Psoas muscle (tissue), 7 donors: ENCODE measurements at regions not wholly inside any gene's neighbourhood (a gene's known extent, or its start where the extent isn't known, plus 50 kb on each side); places are given as distances from the start of the nearest gene placed in this dataset.

Source experiments
- ATAC-seq, 4 donors: fragments of 200-7000 bp; cut with Tn5 transposase; one replicate each; pipeline ENCODE4 v1.9.1; 2020; ENCODE audit warnings: moderate library complexity in 3 of 4, mild to moderate bottlenecking in 2 of 4
- DNase-seq, 2 donors: peaks; one replicate each; pipeline ENCODE4 v3.0.0-alpha.2; 2020
- H3K27ac ChIP-seq: fragments of 200-600 bp; one replicate; pipeline ENCODE4 v1.8.0; 2022
- H3K27me3 ChIP-seq, 3 donors: fragments of 200-600 bp in 1 of 3; one replicate each; pipeline versions ENCODE4 v1.6.1 to v1.8.0; 2013 to 2022; ENCODE audit warnings: low read length in 2 of 3, mild to moderate bottlenecking in 2 of 3, moderate library complexity in 1 of 3; ENCODE audit not compliant: insufficient read depth in 3 of 3
- H3K36me3 ChIP-seq, 2 donors: fragments of 200-600 bp in 1 of 2; one replicate each; pipeline versions ENCODE4 v1.6.1 to v1.8.0; 2013 to 2022; ENCODE audit warnings: low read depth in 1 of 2, mild to moderate bottlenecking in 1 of 2, moderate library complexity in 1 of 2; ENCODE audit not compliant: insufficient read depth in 1 of 2
- H3K4me1 ChIP-seq: fragments of 200-600 bp; one replicate; pipeline ENCODE4 v1.8.0; 2022
- H3K4me3 ChIP-seq: fragments of 200-600 bp; one replicate; pipeline ENCODE4 v1.8.0; 2022; ENCODE audit warnings: mild to moderate bottlenecking
- H3K9me3 ChIP-seq: fragments of 200-600 bp; one replicate; pipeline ENCODE4 v1.8.0; 2022
- CTCF ChIP-seq: fragments of 200-600 bp; IDR thresholded peaks from one replicate; pipeline ENCODE4 v1.8.0; 2022; ENCODE audit warnings: antibody characterized with exemption
- WGBS, 3 donors: extraction: QIAGEN DNeasy Blood & Tissue Kit; methylation state at CpG; one replicate each; pipeline versions ENCODE4 v1.1.6 to v1.1.7; 2013; 5-methylcytosine and 5-hydroxymethylcytosine counted together
- intact Hi-C, 2 donors: fragments of 100-400 bp; cut with DNase I; formaldehyde crosslinking; loops; one replicate each; pipeline versions ENCODE4 v1.11.0 to v1.14.2; 2022
- donor health status: healthy with polysubstance abuse.
- donor health status: DM: no; HTN: no; CAD: no; lungs with moderate emphysema.
- donor health status: Bipolar disorder and iron deficiency.
- donor health status: healthy.
- donor health status: DM: yes; HTN: yes; CAD: no.
- donor health status: DM: no; HTN: no; CAD: no.
- donor health status: DM: yes; HTN: yes; CAD: no.

DNA sequence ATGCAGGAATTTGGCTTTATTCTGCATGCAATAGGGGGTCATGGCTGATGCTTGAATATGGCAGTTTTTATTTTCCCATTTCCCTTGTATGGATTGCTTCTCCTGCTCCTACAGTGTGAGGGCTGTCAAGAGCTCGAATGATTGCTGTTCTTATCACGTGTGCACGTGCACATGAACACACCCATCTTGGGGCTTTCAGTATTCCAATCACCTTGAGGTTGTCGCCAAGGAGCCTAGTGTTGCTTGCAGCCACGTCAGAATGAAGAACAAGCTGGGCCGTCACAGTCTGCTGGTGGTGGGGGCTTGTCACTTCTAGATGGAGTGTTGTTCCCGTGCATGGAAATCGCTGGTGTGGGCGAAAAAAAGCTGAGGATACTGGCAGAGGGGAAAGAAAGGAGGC lies 219.4 kb upstream of the GLRA1 start:
- Histone ChIP-seq H3K36me3 (no peaks in the 10 kb centered on the region), H3K4me1 (no peaks in the 10 kb centered on the region), H3K4me3 (no peak overlapping the region), H3K9me3 (no peaks in the 10 kb centered on the region), H3K27ac (no peak overlapping the region), H3K27me3 (no peaks in the 10 kb centered on the region)
- 78 to 82% (median 78%) methylated on average over 9 of the region's 9 CpGs for WGBS, 3 donors
- no peak for TF ChIP-seq CTCF
- intact Hi-C loops: no loop called here
- ATAC-seq (no peak), DNase-seq (no peak)

GRCh38 chr5:152142840-152143469 lies 218.3 kb upstream of the GLRA1 start:
- TF ChIP-seq CTCF: peak; percentile 80
- 13 to 19% (median 18%) methylated on average over 3 of the region's 3 CpGs for WGBS, 3 donors
- DNase-seq (peak; percentile 38 to 62), ATAC-seq (peak; percentile 64 to 80 (median 74))
- H3K9me3 ChIP-seq: no peaks in the 10 kb centered on the region
- no peaks in the 10 kb centered on the region for H3K4me1 ChIP-seq
- no peak overlapping the region for H3K27ac ChIP-seq
- intact Hi-C loops: loop anchor here (1.0 to 2.0 kb wide), 2 partner anchors 317 to 318 kb away; no protein-coding TSS in a partner anchor
- no peaks in the 10 kb centered on the region for H3K36me3 ChIP-seq
- H3K27me3 ChIP-seq: no peaks in the 10 kb centered on the region
- H3K4me3 ChIP-seq: no peak overlapping the region

DNA sequence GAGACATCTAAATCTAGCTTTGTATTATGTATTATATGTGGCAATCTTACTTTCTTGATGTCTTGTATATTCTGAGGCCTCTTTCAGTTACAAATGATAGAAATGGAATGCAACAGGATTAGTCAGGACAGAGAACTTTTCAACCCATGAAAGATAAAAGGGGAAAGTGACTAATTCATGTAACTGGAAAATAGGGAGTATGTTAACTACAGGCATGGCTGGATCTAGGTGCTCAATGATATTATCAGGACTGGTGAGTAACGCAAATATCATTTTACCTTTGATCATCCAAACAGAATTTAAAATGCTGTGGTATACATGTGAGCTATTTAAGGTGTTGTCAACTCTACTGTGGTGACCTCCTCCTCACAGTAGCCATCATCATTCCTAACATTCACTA lies 215.7 kb upstream of the GLRA1 start:
- DNase-seq: no peak
- H3K9me3 ChIP-seq: no peaks in the 10 kb centered on the region
- H3K4me3 ChIP-seq: no peak overlapping the region
- no peak overlapping the region for H3K27ac ChIP-seq
- H3K4me1 ChIP-seq: no peaks in the 10 kb centered on the region
- ATAC-seq: peak in 2 of 4 donors; percentile 21 to 53
- intact Hi-C loops: no loop called here
- H3K27me3 ChIP-seq: no peaks in the 10 kb centered on the region
- no peak for TF ChIP-seq CTCF
- WGBS, 3 donors: 90 to 96% (median 95%) methylated on average over 1 of the region's 1 CpG
- no peaks in the 10 kb centered on the region for H3K36me3 ChIP-seq

- DNase-seq (no peak), ATAC-seq (no peak)
- 41 to 72% (median 57%) methylated on average over 4 of the region's 4 CpGs for WGBS, 3 donors
- intact Hi-C loops: no loop called here
- TF ChIP-seq CTCF: no peak
- no peak overlapping the region for H3K4me3 ChIP-seq
- no peaks in the 10 kb centered on the region for H3K36me3 ChIP-seq
- no peak overlapping the region for H3K27ac ChIP-seq
- H3K4me1 ChIP-seq: no peaks in the 10 kb centered on the region
- H3K9me3 ChIP-seq: no peaks in the 10 kb centered on the region
- H3K27me3 ChIP-seq: no peaks in the 10 kb centered on the region
Observed at GRCh38 chr5:152137063-152137462, 212.4 kb upstream of the GLRA1 start.

- ATAC-seq (no peak), DNase-seq (no peak)
- 75 to 80% (median 77%) methylated on average over 6 of the region's 6 CpGs for WGBS, 3 donors
- H3K27ac ChIP-seq: no peak overlapping the region
- H3K4me1 ChIP-seq: no peaks in the 10 kb centered on the region
- intact Hi-C loops: no loop called here
- no peak for TF ChIP-seq CTCF
- H3K9me3 ChIP-seq: no peaks in the 10 kb centered on the region
- H3K36me3 ChIP-seq: no peaks in the 10 kb centered on the region
- no peak overlapping the region for H3K4me3 ChIP-seq
- no peaks in the 10 kb centered on the region for H3K27me3 ChIP-seq
Observed at GRCh38 chr5:152136321-152136720, 211.7 kb upstream of the GLRA1 start.
